OCI-LY1 (cell line): ENCODE measurements at regions not wholly inside any gene's neighbourhood (a gene's known extent, or its start where the extent isn't known, plus 50 kb on each side); places are given as distances from the start of the nearest gene placed in this dataset.

ENCODE experiments used
- H2AFZ ChIP-seq: fragments of 200-600 bp; sonication (generic), shearing (Covaris generic); 2 replicates; pipeline ENCODE4 v1.6.0; 2014; ENCODE audit warnings: antibody characterized with exemption, mild to moderate bottlenecking, low read length
- H3F3A ChIP-seq: fragments of 200-600 bp; sonication (generic), shearing (Covaris generic); 2 replicates; pipeline ENCODE4 v1.6.0; 2014; ENCODE audit warnings: mild to moderate bottlenecking, antibody characterized with exemption, low read length, moderate library complexity; ENCODE audit not compliant: insufficient read depth
- H3K27ac ChIP-seq: fragments of 200-600 bp; sonication (generic); 2 replicates; pipeline ENCODE4 v1.5.1; 2014; ENCODE audit warnings: low read length, mixed run types, mild to moderate bottlenecking, low read depth; ENCODE audit not compliant: poor library complexity, severe bottlenecking
- H3K27me3 ChIP-seq: fragments of 200-600 bp; sonication (generic); 2 replicates; pipeline ENCODE4 v1.6.0; 2014; ENCODE audit warnings: antibody characterized with exemption, mild to moderate bottlenecking, low read length, moderate library complexity; ENCODE audit not compliant: insufficient read depth
- H3K36me3 ChIP-seq: fragments of 200-600 bp; sonication (generic); 2 replicates; pipeline ENCODE4 v1.6.1; 2014; ENCODE audit warnings: mild to moderate bottlenecking, antibody characterized with exemption, low read length, moderate library complexity, mixed read lengths; ENCODE audit not compliant: insufficient read depth
- H3K4me1 ChIP-seq: fragments of 200-600 bp; sonication (generic); 2 replicates; pipeline ENCODE4 v1.5.1; 2014; ENCODE audit warnings: mild to moderate bottlenecking, low read length, moderate library complexity; ENCODE audit not compliant: insufficient read depth, severe bottlenecking
- H3K4me2 ChIP-seq: fragments of 200-600 bp; sonication (generic), shearing (Covaris generic); 2 replicates; pipeline ENCODE4 v1.6.1; 2014; ENCODE audit warnings: low read length
- H3K4me3 ChIP-seq: fragments of 200-600 bp; sonication (generic); 2 replicates; pipeline ENCODE4 v1.5.1; 2014; ENCODE audit warnings: low read length, low read depth, mild to moderate bottlenecking, mixed read lengths; ENCODE audit not compliant: poor library complexity, severe bottlenecking
- H3K79me2 ChIP-seq: fragments of 200-600 bp; shearing (Covaris generic); 2 replicates; pipeline ENCODE4 v1.6.1; 2016; ENCODE audit warnings: mixed run types, low read length, mixed read lengths; ENCODE audit not compliant: insufficient read depth
- H3K9ac ChIP-seq: fragments of 200-600 bp; sonication (generic), shearing (Covaris generic); 2 replicates; pipeline ENCODE4 v1.6.1; 2014; ENCODE audit warnings: mild to moderate bottlenecking, low read length, mixed read lengths
- H3K9me2 ChIP-seq: fragments of 200-600 bp; sonication (generic), shearing (Covaris generic); 2 replicates; pipeline ENCODE4 v1.6.1; 2014; ENCODE audit warnings: low read depth, mild to moderate bottlenecking, low read length, mixed read lengths
- H3K9me3 ChIP-seq: fragments of 200-600 bp; shearing (Covaris generic); 2 replicates; pipeline ENCODE4 v1.6.1; 2014; ENCODE audit warnings: low read length, mixed read lengths
- H4K20me1 ChIP-seq: fragments of 200-600 bp; sonication (generic), shearing (Covaris generic); 2 replicates; pipeline ENCODE4 v1.6.0; 2016; ENCODE audit warnings: mild to moderate bottlenecking, low read length; ENCODE audit not compliant: insufficient read depth
- EZH2 ChIP-seq: fragments of 200-600 bp; sonication (generic), shearing (Covaris generic); IDR thresholded peaks from 2 replicates; pipeline ENCODE4 v1.8.0; 2017; ENCODE audit warnings: borderline replicate concordance, mixed run types, mild to moderate bottlenecking, antibody characterized with exemption, low read length, moderate library complexity, mixed read lengths
- TF ChIP-seq, protein P1 (sequence below): fragments of 200-600 bp; sonication (generic), shearing (Covaris generic); IDR thresholded peaks from 2 replicates; pipeline ENCODE4 v1.5.1; 2017; ENCODE audit warnings: mild to moderate bottlenecking, antibody characterized with exemption, low read length, moderate library complexity, mixed read lengths

DNA sequence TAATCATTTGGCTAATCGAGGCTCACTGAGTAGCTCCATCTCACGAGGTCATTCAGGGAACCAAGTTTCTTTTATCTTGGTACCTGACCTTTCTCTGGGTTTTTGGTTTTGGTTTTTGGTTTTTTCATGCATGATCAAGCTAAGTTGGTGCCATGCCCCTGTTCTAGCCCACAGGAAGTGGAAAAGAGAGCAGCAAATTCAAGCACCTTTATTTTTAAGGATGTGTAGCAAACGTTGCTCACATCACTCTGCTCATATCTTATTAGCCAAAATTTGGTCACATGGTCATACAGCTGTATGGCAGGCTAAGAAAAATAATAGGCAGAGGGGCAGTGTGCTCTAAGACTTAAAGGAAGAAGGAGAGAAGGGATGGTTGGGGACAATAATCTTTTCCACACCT lies 593.5 kb downstream of the DIAPH3 start:
- Histone ChIP-seq H3F3A (no peaks in the 10 kb centered on the region), H3K4me2 (no peak overlapping the region), H3K9me3 (no peaks in the 10 kb centered on the region), H3K27ac (no peak overlapping the region), H3K4me1 (no peaks in the 10 kb centered on the region), H3K9me2 (no peaks in the 10 kb centered on the region), H4K20me1 (no peaks in the 10 kb centered on the region), H3K9ac (no peak overlapping the region), H3K79me2 (no peaks in the 10 kb centered on the region), H3K27me3 (no peaks in the 10 kb centered on the region), H3K36me3 (no peaks in the 10 kb centered on the region), H2AFZ (no peak overlapping the region), H3K4me3 (no peak overlapping the region)
- TF ChIP-seq, protein P1, sequence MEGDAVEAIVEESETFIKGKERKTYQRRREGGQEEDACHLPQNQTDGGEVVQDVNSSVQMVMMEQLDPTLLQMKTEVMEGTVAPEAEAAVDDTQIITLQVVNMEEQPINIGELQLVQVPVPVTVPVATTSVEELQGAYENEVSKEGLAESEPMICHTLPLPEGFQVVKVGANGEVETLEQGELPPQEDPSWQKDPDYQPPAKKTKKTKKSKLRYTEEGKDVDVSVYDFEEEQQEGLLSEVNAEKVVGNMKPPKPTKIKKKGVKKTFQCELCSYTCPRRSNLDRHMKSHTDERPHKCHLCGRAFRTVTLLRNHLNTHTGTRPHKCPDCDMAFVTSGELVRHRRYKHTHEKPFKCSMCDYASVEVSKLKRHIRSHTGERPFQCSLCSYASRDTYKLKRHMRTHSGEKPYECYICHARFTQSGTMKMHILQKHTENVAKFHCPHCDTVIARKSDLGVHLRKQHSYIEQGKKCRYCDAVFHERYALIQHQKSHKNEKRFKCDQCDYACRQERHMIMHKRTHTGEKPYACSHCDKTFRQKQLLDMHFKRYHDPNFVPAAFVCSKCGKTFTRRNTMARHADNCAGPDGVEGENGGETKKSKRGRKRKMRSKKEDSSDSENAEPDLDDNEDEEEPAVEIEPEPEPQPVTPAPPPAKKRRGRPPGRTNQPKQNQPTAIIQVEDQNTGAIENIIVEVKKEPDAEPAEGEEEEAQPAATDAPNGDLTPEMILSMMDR, result no peak
- TF ChIP-seq EZH2, result no peak

DNA sequence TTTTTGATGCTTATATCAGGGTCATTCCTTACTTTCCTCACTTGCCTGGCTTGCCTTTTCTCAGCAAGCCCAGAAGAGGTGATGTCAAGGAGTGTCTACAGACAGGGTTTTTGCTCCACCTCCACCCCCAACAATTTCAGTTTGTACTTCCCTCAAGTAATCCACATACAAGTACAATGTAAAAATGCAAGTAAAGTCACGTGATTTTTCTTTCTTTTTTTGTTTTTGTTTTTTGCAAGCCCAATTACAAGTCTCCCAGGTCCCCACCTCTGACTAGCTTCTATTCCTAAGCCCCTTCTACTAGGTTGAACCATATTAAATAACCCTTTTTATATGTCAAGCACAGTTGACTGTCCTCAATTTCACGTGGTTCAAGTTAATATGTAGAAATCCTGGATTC lies 579.6 kb downstream of the DIAPH3 start:
- H3K27me3 ChIP-seq, result no peaks in the 10 kb centered on the region

DNA sequence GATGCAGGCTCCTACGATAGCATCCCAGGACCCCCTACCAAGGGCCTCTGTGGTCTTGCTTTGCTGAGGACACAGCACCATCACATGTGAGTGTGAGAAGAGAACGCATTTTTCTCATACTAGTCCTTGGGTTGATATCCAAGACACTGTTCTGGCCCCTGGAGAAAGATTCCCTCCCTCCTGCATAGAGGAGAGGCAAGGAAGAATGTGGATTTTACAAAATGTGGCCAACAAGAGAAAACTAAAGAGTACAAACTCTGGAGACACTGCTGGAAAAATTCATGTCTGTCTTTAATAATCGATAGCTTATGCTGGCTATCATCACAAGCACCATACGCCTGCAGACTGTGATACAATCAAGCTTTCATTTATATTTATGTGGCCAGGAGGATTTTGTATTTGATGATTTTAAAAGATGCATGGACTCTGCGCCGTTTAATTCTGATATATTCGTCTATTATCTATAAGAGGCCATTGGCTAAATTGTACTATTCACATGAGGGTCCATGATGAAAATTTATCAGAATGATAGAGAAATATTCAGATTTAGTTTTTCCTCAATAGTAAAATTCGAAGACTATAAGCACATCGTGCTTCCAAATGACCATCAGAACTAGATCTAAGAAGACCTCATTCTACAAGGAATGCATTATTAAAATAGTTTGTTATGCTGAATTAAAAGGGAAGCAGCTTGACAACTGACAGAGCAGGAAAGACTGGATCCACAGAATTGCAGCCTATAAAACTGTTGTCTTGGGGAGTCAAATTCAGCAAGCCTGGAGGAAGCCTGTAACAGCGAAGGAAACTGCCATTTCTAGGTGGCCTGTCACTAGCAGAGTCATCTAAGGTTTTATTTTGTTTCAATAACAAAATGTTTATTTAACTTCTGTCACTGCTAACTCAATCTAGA lies 578.7 kb downstream of the DIAPH3 start:
- TF ChIP-seq, protein P1, result no peak
- TF ChIP-seq EZH2, result no peak
- Histone ChIP-seq H3K4me2 (no peak overlapping the region), H3K27me3 (no peaks in the 10 kb centered on the region), H3F3A (no peaks in the 10 kb centered on the region), H3K9me3 (no peaks in the 10 kb centered on the region), H2AFZ (no peak overlapping the region), H3K4me3 (no peak overlapping the region), H3K4me1 (no peaks in the 10 kb centered on the region), H3K27ac (no peak overlapping the region), H3K9me2 (no peaks in the 10 kb centered on the region), H3K79me2 (no peaks in the 10 kb centered on the region), H4K20me1 (no peaks in the 10 kb centered on the region), H3K9ac (no peak overlapping the region), H3K36me3 (no peaks in the 10 kb centered on the region)

More for the DNA sequence above, 579.6 kb downstream of the DIAPH3 start:
- TF ChIP-seq EZH2, result no peak
- TF ChIP-seq, protein P1, result no peak
- Histone ChIP-seq H2AFZ (no peak overlapping the region), H3K4me3 (no peak overlapping the region), H3K27ac (no peak overlapping the region), H3K9me3 (no peaks in the 10 kb centered on the region), H3K36me3 (no peaks in the 10 kb centered on the region), H3K79me2 (no peaks in the 10 kb centered on the region), H4K20me1 (no peaks in the 10 kb centered on the region), H3F3A (no peaks in the 10 kb centered on the region), H3K9ac (no peak overlapping the region), H3K4me1 (no peaks in the 10 kb centered on the region), H3K9me2 (no peaks in the 10 kb centered on the region), H3K4me2 (no peak overlapping the region)
